ENCODE measurements at regions not wholly inside any gene's neighbourhood (a gene's known extent, or its start where the extent isn't known, plus 50 kb on each side); places are given as distances from the start of the nearest gene placed in this dataset.

GRCh38 chr7:31456646-31457368 is 57.1 kb upstream of the ITPRID1 start:
- no peak for TF ChIP-seq FOXA1 (IDR thresholded peaks at IDR 0.05)
- no peak for TF ChIP-seq RAD21 (IDR thresholded peaks at IDR 0.05)
- TF ChIP-seq SP1 (IDR thresholded peaks at IDR 0.05) = no peak
- TF ChIP-seq RXRA (IDR thresholded peaks at IDR 0.05) = no peak
- no peak for TF ChIP-seq YY1 (IDR thresholded peaks at IDR 0.05)
- TF ChIP-seq GABPA (IDR thresholded peaks at IDR 0.05 in 1 of 2, conservative IDR thresholded peaks at IDR 0.05 in 1 of 2) = no peak
- no peak for TF ChIP-seq ATF3 (IDR thresholded peaks at IDR 0.05)
- TF ChIP-seq REST (IDR thresholded peaks at IDR 0.05) = no peak
- TF ChIP-seq NR2F2 (IDR thresholded peaks at IDR 0.05) = no peak
- no peak for TF ChIP-seq CTCF (IDR thresholded peaks at IDR 0.05; ENCODE audit: low read depth, low read length, missing input control)
- TF ChIP-seq EGR1 (IDR thresholded peaks at IDR 0.05; ENCODE audit: low read depth in 2 of 2) = no peak
- no peak for TF ChIP-seq JUND (IDR thresholded peaks at IDR 0.05)
- TF ChIP-seq FOXA2 (IDR thresholded peaks at IDR 0.05) = no peak
- TF ChIP-seq MAX (IDR thresholded peaks at IDR 0.05) = no peak
- Histone ChIP-seq H3K9ac (ENCODE audit: low read depth in 1 of 2, low read length in 2 of 2) (no peak overlapping the region), H3K36me3 (ENCODE audit: control insufficient read depth in 4 of 4, insufficient read depth in 3 of 4, low read depth in 1 of 4, low read length in 3 of 4) (no peaks in the 10 kb centered on the region), H3K9me3 (ENCODE audit: control insufficient read depth in 4 of 4, low read length in 3 of 4) (no peaks in the 10 kb centered on the region), H3K4me3 (ENCODE audit: low read depth in 1 of 3, low read length in 3 of 3) (no peak overlapping the region), H3K4me1 (ENCODE audit: control insufficient read depth in 4 of 4, insufficient read depth in 4 of 4, low read length in 3 of 4) (no peaks in the 10 kb centered on the region), H3K27ac (ENCODE audit: low read depth in 1 of 2, low read length in 2 of 2) (no peak overlapping the region), H3K27me3 (ENCODE audit: control insufficient read depth in 4 of 4, insufficient read depth in 4 of 4, low read length in 3 of 4) (no peaks in the 10 kb centered on the region)
- 76% methylated on average over 15 of the region's 15 CpGs for WGBS
- no peak for DNase-seq (ENCODE audit: low spot score)

GRCh38 chr7:31457551-31457950 is 56.3 kb upstream of the ITPRID1 start:
- no peaks in the 10 kb centered on the region for H3K9me3 ChIP-seq (ENCODE audit: control insufficient read depth in 4 of 4, low read length in 3 of 4)
- H3K4me3 ChIP-seq (ENCODE audit: low read depth in 1 of 3, low read length in 3 of 3) = no peak overlapping the region
- H3K27ac ChIP-seq (ENCODE audit: low read depth in 1 of 2, low read length in 2 of 2) = no peak overlapping the region
- H3K9ac ChIP-seq (ENCODE audit: low read depth in 1 of 2, low read length in 2 of 2) = no peak overlapping the region
- DNase-seq (ENCODE audit: low spot score) = no peak
- WGBS = 69% methylated on average over 5 of the region's 5 CpGs
- H3K27me3 ChIP-seq (ENCODE audit: control insufficient read depth in 4 of 4, insufficient read depth in 4 of 4, low read length in 3 of 4) = no peaks in the 10 kb centered on the region
- no peaks in the 10 kb centered on the region for H3K4me1 ChIP-seq (ENCODE audit: control insufficient read depth in 4 of 4, insufficient read depth in 4 of 4, low read length in 3 of 4)
- H3K36me3 ChIP-seq (ENCODE audit: control insufficient read depth in 4 of 4, insufficient read depth in 3 of 4, low read depth in 1 of 4, low read length in 3 of 4) = no peaks in the 10 kb centered on the region
- TF ChIP-seq NR2F2 (IDR thresholded peaks at IDR 0.05) = no peak
- no peak for TF ChIP-seq ZBTB33 (IDR thresholded peaks at IDR 0.05)
- no peak for TF ChIP-seq EGR1 (IDR thresholded peaks at IDR 0.05; ENCODE audit: low read depth in 2 of 2)
- no peak for TF ChIP-seq HNF4G (IDR thresholded peaks at IDR 0.05)
- no peak for TF ChIP-seq FOXA2 (IDR thresholded peaks at IDR 0.05)
- TF ChIP-seq RAD21 (IDR thresholded peaks at IDR 0.05) = no peak
- TF ChIP-seq YY1 (IDR thresholded peaks at IDR 0.05) = no peak
- no peak for TF ChIP-seq JUND (IDR thresholded peaks at IDR 0.05)
- no peak for TF ChIP-seq REST (IDR thresholded peaks at IDR 0.05)
- no peak for TF ChIP-seq FOXA1 (IDR thresholded peaks at IDR 0.05)
- no peak for TF ChIP-seq SP1 (IDR thresholded peaks at IDR 0.05)
- TF ChIP-seq HNF4A (conservative IDR thresholded peaks at IDR 0.05) = no peak
- TF ChIP-seq GABPA (IDR thresholded peaks at IDR 0.05 in 1 of 2, conservative IDR thresholded peaks at IDR 0.05 in 1 of 2) = no peak
- TF ChIP-seq CTCF (IDR thresholded peaks at IDR 0.05; ENCODE audit: low read depth, low read length, missing input control) = no peak

Data from liver (tissue), 8 donors.